ENCODE measurements at regions not wholly inside any gene's neighbourhood (a gene's known extent, or its start where the extent isn't known, plus 50 kb on each side); places are given as distances from the start of the nearest gene placed in this dataset.
A peak's percentile ranks its signal among the peaks of the same experiment; 100 is the strongest.

DNA sequence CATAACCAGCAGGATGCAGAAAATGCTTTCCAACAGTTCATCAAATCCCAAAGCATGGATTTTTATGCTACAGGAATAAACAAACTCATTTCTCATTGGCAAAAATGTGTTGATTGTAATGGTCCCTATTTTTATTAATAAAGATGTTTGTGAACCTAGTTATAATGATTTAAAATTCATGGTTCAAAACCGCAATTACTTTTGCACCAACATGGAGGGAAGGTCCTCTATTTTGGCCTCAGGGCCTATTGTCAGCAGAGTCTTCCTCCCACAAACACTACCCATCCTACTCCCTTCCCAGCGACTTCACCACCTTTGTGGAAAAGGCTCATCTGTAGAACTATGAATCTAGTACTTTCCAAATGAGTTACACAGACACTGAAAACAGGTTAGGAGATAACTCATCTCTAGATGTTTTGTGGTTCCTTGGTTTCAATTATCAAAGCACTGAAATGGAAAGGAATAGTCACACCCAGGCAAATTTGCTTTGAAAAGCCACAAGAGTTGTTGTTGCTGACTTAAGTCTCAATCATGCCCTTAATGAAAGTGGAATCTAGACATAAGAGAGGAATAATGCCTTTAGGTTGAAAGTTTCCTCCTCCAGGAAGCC is 59.4 kb upstream of the FRMD4A start:
- H3K27ac ChIP-seq = no peak overlapping the region
- TF ChIP-seq, protein P1, sequence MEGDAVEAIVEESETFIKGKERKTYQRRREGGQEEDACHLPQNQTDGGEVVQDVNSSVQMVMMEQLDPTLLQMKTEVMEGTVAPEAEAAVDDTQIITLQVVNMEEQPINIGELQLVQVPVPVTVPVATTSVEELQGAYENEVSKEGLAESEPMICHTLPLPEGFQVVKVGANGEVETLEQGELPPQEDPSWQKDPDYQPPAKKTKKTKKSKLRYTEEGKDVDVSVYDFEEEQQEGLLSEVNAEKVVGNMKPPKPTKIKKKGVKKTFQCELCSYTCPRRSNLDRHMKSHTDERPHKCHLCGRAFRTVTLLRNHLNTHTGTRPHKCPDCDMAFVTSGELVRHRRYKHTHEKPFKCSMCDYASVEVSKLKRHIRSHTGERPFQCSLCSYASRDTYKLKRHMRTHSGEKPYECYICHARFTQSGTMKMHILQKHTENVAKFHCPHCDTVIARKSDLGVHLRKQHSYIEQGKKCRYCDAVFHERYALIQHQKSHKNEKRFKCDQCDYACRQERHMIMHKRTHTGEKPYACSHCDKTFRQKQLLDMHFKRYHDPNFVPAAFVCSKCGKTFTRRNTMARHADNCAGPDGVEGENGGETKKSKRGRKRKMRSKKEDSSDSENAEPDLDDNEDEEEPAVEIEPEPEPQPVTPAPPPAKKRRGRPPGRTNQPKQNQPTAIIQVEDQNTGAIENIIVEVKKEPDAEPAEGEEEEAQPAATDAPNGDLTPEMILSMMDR (conservative IDR thresholded peaks at IDR 0.05) = no peak
- TF ChIP-seq ZFX (IDR thresholded peaks at IDR 0.05) = no peak

DNA sequence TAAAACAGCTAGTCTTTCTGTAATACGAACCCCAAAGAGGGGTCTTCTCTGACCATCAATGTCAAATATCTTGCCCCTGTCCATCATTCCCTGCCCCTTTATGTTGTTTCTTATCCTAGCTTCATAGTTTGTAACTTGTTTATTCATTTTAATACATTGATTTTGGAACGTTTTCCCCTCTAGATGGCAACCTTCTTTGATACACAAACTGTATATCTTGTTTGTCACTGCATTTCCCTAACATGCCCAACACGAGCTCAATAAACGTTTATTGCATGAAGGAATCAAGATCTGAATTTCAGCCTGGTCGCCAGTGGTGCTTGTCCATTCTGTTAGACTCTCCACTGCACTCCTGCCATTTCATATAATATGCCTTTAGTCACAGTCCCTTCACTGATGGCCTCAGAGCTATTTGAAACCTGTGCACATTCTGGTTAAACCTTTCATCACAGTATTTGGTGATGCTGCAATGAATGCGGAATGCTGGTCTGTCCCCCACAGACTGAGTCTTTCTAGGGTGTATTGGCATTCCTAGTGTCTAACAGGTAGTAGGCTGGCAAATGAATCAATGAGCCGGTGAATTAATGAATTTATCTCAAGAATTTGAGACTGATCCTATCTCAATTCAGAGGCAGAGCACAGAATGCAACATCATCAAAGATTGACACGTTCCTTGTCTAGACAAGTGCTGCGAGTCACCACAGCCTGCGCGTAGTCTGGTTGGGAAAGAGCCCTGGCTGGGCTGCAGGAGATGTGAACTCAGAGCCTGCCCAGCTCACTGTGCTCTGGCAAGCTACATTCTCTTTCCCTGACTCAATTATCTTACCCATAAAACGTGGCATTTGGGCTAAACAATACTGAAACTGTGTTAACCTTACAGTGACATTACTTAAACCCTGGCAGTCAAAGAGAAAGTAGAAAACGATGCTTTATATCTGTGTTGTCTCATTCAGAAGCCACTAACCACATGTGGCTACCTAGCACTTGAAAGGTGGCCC is 55.2 kb upstream of the FRMD4A start:
- TF ChIP-seq, protein P1 (conservative IDR thresholded peaks at IDR 0.05) = peak; percentile 43
- TF ChIP-seq ZFX (IDR thresholded peaks at IDR 0.05) = no peak
- H3K27ac ChIP-seq = no peak overlapping the region

DNA sequence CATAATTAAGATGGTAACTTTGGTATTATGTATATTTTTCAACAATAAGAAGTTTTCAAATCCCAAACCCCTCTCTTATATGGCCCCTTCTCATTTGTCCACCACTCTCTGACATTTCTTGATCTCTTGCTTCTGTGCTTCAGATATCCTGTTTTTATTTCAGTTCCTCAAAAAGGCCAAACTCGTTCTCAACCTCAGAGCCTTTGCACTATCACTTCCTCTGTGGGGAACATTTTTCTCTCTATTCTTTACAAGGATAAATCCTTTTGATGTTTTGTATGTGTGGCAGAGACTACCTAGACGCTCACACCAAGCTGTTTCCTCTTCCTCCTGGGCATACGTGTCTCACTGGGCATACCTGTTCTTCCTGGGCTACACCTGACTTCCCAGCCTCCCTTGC is 54.2 kb upstream of the FRMD4A start:
- no peak overlapping the region for H3K27ac ChIP-seq
- TF ChIP-seq, protein P1 (conservative IDR thresholded peaks at IDR 0.05) = no peak
- no peak for TF ChIP-seq ZFX (IDR thresholded peaks at IDR 0.05)

DNA sequence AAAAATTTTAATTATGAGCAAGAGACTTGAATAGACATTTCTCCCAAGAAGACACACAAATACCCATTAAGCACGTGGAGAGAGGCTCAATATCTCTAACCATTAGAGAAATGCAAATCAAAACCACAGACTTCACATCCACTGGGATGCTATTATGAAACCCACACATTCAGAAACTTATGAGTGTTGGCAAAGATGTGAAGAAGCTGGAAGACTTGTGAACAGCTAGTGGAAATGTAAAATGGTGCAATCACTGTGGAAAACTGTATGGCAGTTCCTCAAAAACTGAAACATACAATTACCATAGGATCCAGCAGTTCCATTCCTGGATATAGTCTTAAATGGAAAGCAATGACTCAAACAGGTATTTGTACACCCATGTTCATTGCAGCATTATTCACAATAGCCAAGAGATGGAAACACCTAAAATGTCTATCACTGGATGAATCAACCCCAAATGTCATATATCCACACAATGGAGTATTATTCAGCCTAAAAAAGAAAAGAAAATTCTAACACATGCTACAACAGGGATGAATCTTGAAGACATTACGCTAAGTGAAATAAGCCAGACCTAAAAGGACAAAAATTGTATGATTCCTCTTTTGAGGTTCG is 53.5 kb upstream of the FRMD4A start:
- H3K27ac ChIP-seq = no peak overlapping the region
- no peak for TF ChIP-seq ZFX (IDR thresholded peaks at IDR 0.05)
- TF ChIP-seq, protein P1 (conservative IDR thresholded peaks at IDR 0.05) = no peak

DNA sequence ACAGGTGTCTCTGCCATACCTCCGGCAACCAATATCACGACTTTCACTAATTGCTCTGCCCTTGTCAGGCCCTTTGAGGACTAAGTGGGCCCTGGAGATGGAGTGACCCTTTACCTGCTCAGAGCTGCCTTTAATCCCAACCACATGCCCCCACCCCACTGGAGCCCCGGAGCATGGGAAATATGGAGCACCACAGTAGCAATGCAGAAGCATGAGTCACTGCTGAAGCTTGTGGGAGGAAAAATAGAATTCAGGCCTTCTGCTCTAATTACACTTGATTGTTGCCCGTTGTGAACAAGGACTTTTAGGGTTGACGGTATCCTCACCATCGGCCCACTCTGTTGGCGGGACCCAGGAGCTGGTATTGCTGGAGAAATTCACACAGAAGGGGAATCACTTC is 52.5 kb upstream of the FRMD4A start:
- H3K27ac ChIP-seq = no peak overlapping the region
- TF ChIP-seq ZFX (IDR thresholded peaks at IDR 0.05) = no peak
- TF ChIP-seq, protein P1 (conservative IDR thresholded peaks at IDR 0.05) = no peak

DNA sequence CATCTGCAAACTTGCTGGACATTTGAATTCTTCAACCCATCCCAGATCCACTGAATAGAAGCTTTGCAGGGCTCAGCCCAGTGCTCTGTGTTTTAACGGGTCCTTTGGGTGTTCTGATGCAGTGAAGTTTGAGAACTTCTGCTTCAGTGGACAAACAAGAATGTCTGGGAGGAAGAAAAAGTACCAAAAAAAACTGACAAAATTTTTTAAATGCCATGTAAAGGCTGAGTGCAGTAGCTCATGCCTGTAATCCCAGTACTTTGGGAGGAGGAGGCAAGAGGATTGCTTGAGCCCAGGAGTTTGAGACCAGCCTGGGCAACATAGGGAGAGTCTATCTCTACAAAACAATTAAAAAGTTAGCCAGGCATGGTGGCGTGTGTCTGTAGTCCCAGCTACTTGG is 51.8 kb upstream of the FRMD4A start:
- H3K27ac ChIP-seq = no peak overlapping the region
- TF ChIP-seq ZFX (IDR thresholded peaks at IDR 0.05) = no peak
- TF ChIP-seq, protein P1 (conservative IDR thresholded peaks at IDR 0.05) = no peak

DNA sequence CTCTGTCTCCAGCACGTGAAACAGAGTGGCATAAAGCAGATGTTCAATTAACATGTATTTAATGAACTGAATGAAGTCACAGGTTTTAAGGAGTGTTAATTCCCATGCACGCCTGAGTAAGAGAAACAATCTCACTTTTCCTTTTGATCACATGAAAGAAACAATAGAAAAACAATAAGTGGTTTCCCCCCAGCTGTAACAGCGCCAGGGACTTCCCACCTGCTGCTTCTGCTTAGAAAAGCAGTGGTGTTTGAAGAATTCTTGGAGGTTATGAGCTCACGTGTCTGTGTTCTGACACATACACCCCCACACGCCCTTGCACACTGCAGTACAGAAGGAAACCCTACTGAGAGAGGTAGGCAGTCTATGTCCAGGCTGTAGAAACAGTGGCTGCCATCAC is 51.3 kb upstream of the FRMD4A start:
- no peak for TF ChIP-seq ZFX (IDR thresholded peaks at IDR 0.05)
- TF ChIP-seq, protein P1 (conservative IDR thresholded peaks at IDR 0.05) = no peak
- H3K27ac ChIP-seq = no peak overlapping the region

Data from C4-2B (cell line).